ENCODE measurements at regions not wholly inside any gene's neighbourhood (a gene's known extent, or its start where the extent isn't known, plus 50 kb on each side); places are given as distances from the start of the nearest gene placed in this dataset.

GRCh38 chr2:215724146-215724545, 288.3 kb upstream of the FN1 start:
- TF ChIP-seq EP300 (IDR thresholded peaks at IDR 0.05; ENCODE audit: borderline replicate concordance in 1 of 2, low read depth in 1 of 2, low read length in 1 of 2), result no peak
- no peak for TF ChIP-seq RXRA (IDR thresholded peaks at IDR 0.05; ENCODE audit: borderline replicate concordance, low read depth)
- no peak for TF ChIP-seq GATA2 (CRISPR knock-in tag; IDR thresholded peaks at IDR 0.05)
- TF ChIP-seq RAD21 (IDR thresholded peaks at IDR 0.05; ENCODE audit: low read length), result no peak
- TF ChIP-seq CTCF (IDR thresholded peaks at IDR 0.05), result no peak

All from SK-N-SH (cell line).